22Rv1 (cell line): ENCODE measurements at regions not wholly inside any gene's neighbourhood (a gene's known extent, or its start where the extent isn't known, plus 50 kb on each side); places are given as distances from the start of the nearest gene placed in this dataset.

Experiments used
- CTCF ChIP-seq: fragments of 450-650 bp; IDR thresholded peaks from 2 replicates; pipeline ENCODE4 v1.5.1; 2017; ENCODE audit warnings: mild to moderate bottlenecking
- ZFX ChIP-seq: fragments of 450-650 bp; IDR thresholded peaks from 2 replicates; pipeline ENCODE4 v1.6.1; 2017; ENCODE audit warnings: antibody characterized with exemption, borderline replicate concordance

- no peak for TF ChIP-seq CTCF
- TF ChIP-seq ZFX: no peak
Measured at GRCh38 chr9:118896324-118897000, 472.8 kb downstream of the BRINP1 start.
